OCI-LY3 (cell line): ENCODE measurements at regions not wholly inside any gene's neighbourhood (a gene's known extent, or its start where the extent isn't known, plus 50 kb on each side); places are given as distances from the start of the nearest gene placed in this dataset.

Experiments used
- EZH2phosphoT487 ChIP-seq: fragments of 200-600 bp; shearing (Covaris generic); IDR thresholded peaks from 2 replicates; pipeline ENCODE4 v1.6.1; 2018; ENCODE audit warnings: antibody characterized with exemption, mixed run types, low read depth
- TF ChIP-seq, protein P1 (sequence below): fragments of 200-600, 300-600 bp; sonication (generic); IDR thresholded peaks from 2 replicates; pipeline ENCODE4 v1.5.1; 2014; ENCODE audit warnings: antibody characterized with exemption, low read length, low read depth

DNA sequence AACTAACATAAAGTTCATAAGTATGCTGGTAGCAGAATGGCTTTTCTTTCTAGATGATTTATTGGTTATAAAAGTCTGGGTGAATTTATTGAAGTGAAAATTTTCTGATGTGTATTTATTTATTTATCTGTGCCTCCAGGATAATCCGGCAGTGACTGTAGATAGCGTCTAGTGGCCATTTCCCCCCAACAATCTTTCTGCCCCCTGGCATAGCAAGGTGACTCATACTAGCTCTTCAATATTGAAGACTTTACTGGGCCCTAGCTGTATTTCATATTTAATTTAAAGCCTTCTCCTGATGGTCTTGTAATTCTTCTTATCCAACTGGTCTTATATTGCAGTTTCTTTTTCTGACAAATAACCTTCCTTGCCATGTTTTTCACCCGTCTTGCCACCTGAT lies 154.1 kb upstream of the SGK1 start:
- TF ChIP-seq, protein P1, sequence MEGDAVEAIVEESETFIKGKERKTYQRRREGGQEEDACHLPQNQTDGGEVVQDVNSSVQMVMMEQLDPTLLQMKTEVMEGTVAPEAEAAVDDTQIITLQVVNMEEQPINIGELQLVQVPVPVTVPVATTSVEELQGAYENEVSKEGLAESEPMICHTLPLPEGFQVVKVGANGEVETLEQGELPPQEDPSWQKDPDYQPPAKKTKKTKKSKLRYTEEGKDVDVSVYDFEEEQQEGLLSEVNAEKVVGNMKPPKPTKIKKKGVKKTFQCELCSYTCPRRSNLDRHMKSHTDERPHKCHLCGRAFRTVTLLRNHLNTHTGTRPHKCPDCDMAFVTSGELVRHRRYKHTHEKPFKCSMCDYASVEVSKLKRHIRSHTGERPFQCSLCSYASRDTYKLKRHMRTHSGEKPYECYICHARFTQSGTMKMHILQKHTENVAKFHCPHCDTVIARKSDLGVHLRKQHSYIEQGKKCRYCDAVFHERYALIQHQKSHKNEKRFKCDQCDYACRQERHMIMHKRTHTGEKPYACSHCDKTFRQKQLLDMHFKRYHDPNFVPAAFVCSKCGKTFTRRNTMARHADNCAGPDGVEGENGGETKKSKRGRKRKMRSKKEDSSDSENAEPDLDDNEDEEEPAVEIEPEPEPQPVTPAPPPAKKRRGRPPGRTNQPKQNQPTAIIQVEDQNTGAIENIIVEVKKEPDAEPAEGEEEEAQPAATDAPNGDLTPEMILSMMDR, result no peak
- no peak for TF ChIP-seq EZH2phosphoT487
